Panc1 (cell line): ENCODE measurements at regions not wholly inside any gene's neighbourhood (a gene's known extent, or its start where the extent isn't known, plus 50 kb on each side); places are given as distances from the start of the nearest gene placed in this dataset.

ENCODE experiments used
- CTCF ChIP-seq: fragments of 450-650 bp; IDR thresholded peaks from 2 replicates; pipeline ENCODE4 v1.5.1; 2017; ENCODE audit warnings: mild to moderate bottlenecking
- POLR2AphosphoS5 ChIP-seq: IDR thresholded peaks from 2 replicates; pipeline ENCODE4 v1.6.1; 2012; ENCODE audit warnings: mild to moderate bottlenecking, low read depth, low read length, moderate library complexity
- TCF7L2 ChIP-seq: IDR thresholded peaks from 2 replicates; pipeline ENCODE4 v1.6.1; 2011; ENCODE audit warnings: mild to moderate bottlenecking, low read depth, low read length, inconsistent platforms
- TF ChIP-seq, protein P1 (sequence below), 2 experiments: IDR thresholded peaks; 2 replicates each; pipeline ENCODE4 v1.6.1; 2011 to 2012; ENCODE audit warnings: low read depth in 2 of 2, control low read depth in 1 of 2, low read length in 1 of 2, mild to moderate bottlenecking in 1 of 2, moderate library complexity in 1 of 2; ENCODE audit not compliant: insufficient read depth in 1 of 2

GRCh38 chr6:865846-866245, 172.9 kb upstream of the EXOC2 start:
- TF ChIP-seq TCF7L2, result no peak
- no peak for TF ChIP-seq CTCF
- TF ChIP-seq, protein P1, sequence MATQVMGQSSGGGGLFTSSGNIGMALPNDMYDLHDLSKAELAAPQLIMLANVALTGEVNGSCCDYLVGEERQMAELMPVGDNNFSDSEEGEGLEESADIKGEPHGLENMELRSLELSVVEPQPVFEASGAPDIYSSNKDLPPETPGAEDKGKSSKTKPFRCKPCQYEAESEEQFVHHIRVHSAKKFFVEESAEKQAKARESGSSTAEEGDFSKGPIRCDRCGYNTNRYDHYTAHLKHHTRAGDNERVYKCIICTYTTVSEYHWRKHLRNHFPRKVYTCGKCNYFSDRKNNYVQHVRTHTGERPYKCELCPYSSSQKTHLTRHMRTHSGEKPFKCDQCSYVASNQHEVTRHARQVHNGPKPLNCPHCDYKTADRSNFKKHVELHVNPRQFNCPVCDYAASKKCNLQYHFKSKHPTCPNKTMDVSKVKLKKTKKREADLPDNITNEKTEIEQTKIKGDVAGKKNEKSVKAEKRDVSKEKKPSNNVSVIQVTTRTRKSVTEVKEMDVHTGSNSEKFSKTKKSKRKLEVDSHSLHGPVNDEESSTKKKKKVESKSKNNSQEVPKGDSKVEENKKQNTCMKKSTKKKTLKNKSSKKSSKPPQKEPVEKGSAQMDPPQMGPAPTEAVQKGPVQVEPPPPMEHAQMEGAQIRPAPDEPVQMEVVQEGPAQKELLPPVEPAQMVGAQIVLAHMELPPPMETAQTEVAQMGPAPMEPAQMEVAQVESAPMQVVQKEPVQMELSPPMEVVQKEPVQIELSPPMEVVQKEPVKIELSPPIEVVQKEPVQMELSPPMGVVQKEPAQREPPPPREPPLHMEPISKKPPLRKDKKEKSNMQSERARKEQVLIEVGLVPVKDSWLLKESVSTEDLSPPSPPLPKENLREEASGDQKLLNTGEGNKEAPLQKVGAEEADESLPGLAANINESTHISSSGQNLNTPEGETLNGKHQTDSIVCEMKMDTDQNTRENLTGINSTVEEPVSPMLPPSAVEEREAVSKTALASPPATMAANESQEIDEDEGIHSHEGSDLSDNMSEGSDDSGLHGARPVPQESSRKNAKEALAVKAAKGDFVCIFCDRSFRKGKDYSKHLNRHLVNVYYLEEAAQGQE (IDR thresholded peaks at IDR 0.05; ENCODE audit: insufficient read depth in 1 of 2, low read depth in 2 of 2, low read length in 1 of 2), result no peak
- TF ChIP-seq POLR2AphosphoS5, result no peak
